Esophagus muscularis mucosa (tissue), 3 donors: ENCODE measurements at regions not wholly inside any gene's neighbourhood (a gene's known extent, or its start where the extent isn't known, plus 50 kb on each side); places are given as distances from the start of the nearest gene placed in this dataset.

Source experiments
- POLR2A ChIP-seq: fragments of 450-650 bp; IDR thresholded peaks from one replicate; pipeline ENCODE4 v1.6.1; 2017; ENCODE audit warnings: antibody characterized with exemption, moderate library complexity, mild to moderate bottlenecking, low read depth
- TF ChIP-seq, protein P1 (sequence below), 3 experiments: fragments of 200-600 bp in 2 of 3; fragments of 450-650 bp in 1 of 3; sonication (generic) in 2 of 3; IDR thresholded peaks; one replicate each; pipeline ENCODE4 v1.5.1; 2017 to 2019; ENCODE audit warnings: antibody characterized with exemption in 3 of 3, mild to moderate bottlenecking in 2 of 3, moderate library complexity in 1 of 3

- TF ChIP-seq, protein P1, sequence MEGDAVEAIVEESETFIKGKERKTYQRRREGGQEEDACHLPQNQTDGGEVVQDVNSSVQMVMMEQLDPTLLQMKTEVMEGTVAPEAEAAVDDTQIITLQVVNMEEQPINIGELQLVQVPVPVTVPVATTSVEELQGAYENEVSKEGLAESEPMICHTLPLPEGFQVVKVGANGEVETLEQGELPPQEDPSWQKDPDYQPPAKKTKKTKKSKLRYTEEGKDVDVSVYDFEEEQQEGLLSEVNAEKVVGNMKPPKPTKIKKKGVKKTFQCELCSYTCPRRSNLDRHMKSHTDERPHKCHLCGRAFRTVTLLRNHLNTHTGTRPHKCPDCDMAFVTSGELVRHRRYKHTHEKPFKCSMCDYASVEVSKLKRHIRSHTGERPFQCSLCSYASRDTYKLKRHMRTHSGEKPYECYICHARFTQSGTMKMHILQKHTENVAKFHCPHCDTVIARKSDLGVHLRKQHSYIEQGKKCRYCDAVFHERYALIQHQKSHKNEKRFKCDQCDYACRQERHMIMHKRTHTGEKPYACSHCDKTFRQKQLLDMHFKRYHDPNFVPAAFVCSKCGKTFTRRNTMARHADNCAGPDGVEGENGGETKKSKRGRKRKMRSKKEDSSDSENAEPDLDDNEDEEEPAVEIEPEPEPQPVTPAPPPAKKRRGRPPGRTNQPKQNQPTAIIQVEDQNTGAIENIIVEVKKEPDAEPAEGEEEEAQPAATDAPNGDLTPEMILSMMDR (IDR thresholded peaks at IDR 0.05) = no peak
- TF ChIP-seq POLR2A = no peak
Observed at GRCh38 chr11:97972731-97973130, 1048.0 kb upstream of the CNTN5 start.
